GM12878 (cell line): ENCODE measurements at regions not wholly inside any gene's neighbourhood (a gene's known extent, or its start where the extent isn't known, plus 50 kb on each side); places are given as distances from the start of the nearest gene placed in this dataset.
"Not testable (repeated sequence)": the region's sequence is repeated elsewhere in the genome, so short reads cannot be mapped to it uniquely, and the experiment has no call there.

ENCODE experiments used
- CHD1 ChIP-seq: IDR thresholded peaks from 2 replicates; pipeline ENCODE4 v1.6.1; 2012; ENCODE audit warnings: low read depth, low read length, improper control_type of control experiment
- CTCF ChIP-seq, 3 experiments: IDR thresholded peaks in 2 of 3; conservative IDR thresholded peaks in 1 of 3; 2 replicates each; pipeline ENCODE4 v1.5.1; 2011; ENCODE audit warnings: low read depth in 3 of 3, low read length in 3 of 3, mild to moderate bottlenecking in 3 of 3, control low read depth in 2 of 3, moderate library complexity in 2 of 3, inconsistent platforms in 1 of 3, mixed read lengths in 1 of 3; ENCODE audit not compliant: control insufficient read depth in 2 of 3, insufficient read depth in 1 of 3; ENCODE audit errors: extremely low read depth in 1 of 3
- JUND ChIP-seq: IDR thresholded peaks from 2 replicates; pipeline ENCODE4 v1.6.1; 2012; ENCODE audit warnings: low read depth, mild to moderate bottlenecking, low read length, improper control_type of control experiment, moderate library complexity
- MLLT1 ChIP-seq: fragments of 450-650 bp; IDR thresholded peaks from 2 replicates; pipeline ENCODE4 v1.6.1; 2016; ENCODE audit warnings: mild to moderate bottlenecking
- NR2C2 ChIP-seq: IDR thresholded peaks from 2 replicates; pipeline ENCODE4 v1.6.1; 2011; ENCODE audit warnings: borderline replicate concordance, low read depth; ENCODE audit not compliant: control insufficient read depth, insufficient read length
- POLR2A ChIP-seq: IDR thresholded peaks from 2 replicates; pipeline ENCODE4 v1.6.1; 2011; ENCODE audit warnings: low read depth, mild to moderate bottlenecking, low read length
- POLR2AphosphoS5 ChIP-seq: IDR thresholded peaks from 2 replicates; pipeline ENCODE4 v1.6.1; 2011; ENCODE audit warnings: mild to moderate bottlenecking, low read length, inconsistent platforms
- RFX5 ChIP-seq: IDR thresholded peaks from 2 replicates; pipeline ENCODE4 v1.6.1; 2011; ENCODE audit warnings: low read depth, low read length, improper control_type of control experiment
- TCF12 ChIP-seq: IDR thresholded peaks from 2 replicates; pipeline ENCODE4 v1.6.1; 2011; ENCODE audit warnings: low read depth, mild to moderate bottlenecking, low read length
- USF1 ChIP-seq: IDR thresholded peaks from 2 replicates; pipeline ENCODE4 v1.6.1; 2011; ENCODE audit warnings: borderline replicate concordance, low read depth, mild to moderate bottlenecking, moderate library complexity, mixed read lengths, low read length; ENCODE audit not compliant: insufficient read depth; ENCODE audit errors: extremely low read length
- ZNF274 ChIP-seq: IDR thresholded peaks from one replicate; pipeline ENCODE4 v1.8.0; 2011; ENCODE audit not compliant: insufficient read length, insufficient read depth

- not testable (repeated sequence) for TF ChIP-seq CTCF (IDR thresholded peaks at IDR 0.05 in 2 of 3, conservative IDR thresholded peaks at IDR 0.05 in 1 of 3; ENCODE audit: control insufficient read depth in 2 of 3, extremely low read depth in 1 of 3, insufficient read depth in 1 of 3, low read depth in 3 of 3, low read length in 3 of 3); USF1; NR2C2; RFX5; TCF12; MLLT1; JUND; POLR2AphosphoS5; POLR2A; ZNF274; CHD1
Observed at GRCh38 chr1:146774988-146775387, 163.1 kb upstream of the NBPF12 start.
